Astrocyte (in vitro differentiated cells and primary cell): ENCODE measurements at regions not wholly inside any gene's neighbourhood (a gene's known extent, or its start where the extent isn't known, plus 50 kb on each side); places are given as distances from the start of the nearest gene placed in this dataset.

Source experiments
- DNase-seq: peaks from one replicate; pipeline ENCODE4 v3.0.0-alpha.2; 2010; ENCODE audit warnings: low read depth
- FAIRE-seq: peaks from 2 replicates; lab custom pipeline; 2011; peaks lifted over from hg19 to GRCh38; lab: Jason Lieb, UNC
- H2AFZ ChIP-seq: 2 replicates; pipeline ENCODE4 v1.6.0; 2012; ENCODE audit warnings: low read depth, low read length, inconsistent platforms
- H3K27ac ChIP-seq: 2 replicates; pipeline ENCODE4 v1.5.1; 2011; ENCODE audit warnings: low read depth, low read length, inconsistent platforms
- H3K27me3 ChIP-seq: 2 replicates; pipeline ENCODE4 v1.6.0; 2011; ENCODE audit warnings: low read length, inconsistent platforms; ENCODE audit not compliant: insufficient read depth
- H3K36me3 ChIP-seq: 2 replicates; pipeline ENCODE4 v1.5.1; 2011; ENCODE audit warnings: low read length, inconsistent platforms; ENCODE audit not compliant: insufficient read depth
- H3K4me1 ChIP-seq: 2 replicates; pipeline ENCODE4 v1.5.1; 2011; ENCODE audit warnings: low read length, inconsistent platforms; ENCODE audit not compliant: insufficient read depth
- H3K4me2 ChIP-seq: 2 replicates; pipeline ENCODE4 v1.6.0; 2012; ENCODE audit warnings: low read length, inconsistent platforms
- H3K4me3 ChIP-seq: 2 replicates; pipeline ENCODE4 v1.5.1; 2011; ENCODE audit warnings: low read depth, mild to moderate bottlenecking, low read length, inconsistent platforms; ENCODE audit not compliant: insufficient read depth
- H3K79me2 ChIP-seq: 2 replicates; pipeline ENCODE4 v1.6.0; 2012; ENCODE audit warnings: mild to moderate bottlenecking, low read length, inconsistent platforms; ENCODE audit not compliant: insufficient read depth
- H3K9ac ChIP-seq: 2 replicates; pipeline ENCODE4 v1.6.0; 2012; ENCODE audit warnings: mild to moderate bottlenecking, low read length, inconsistent platforms
- H3K9me3 ChIP-seq: 2 replicates; pipeline ENCODE4 v1.5.1; 2012; ENCODE audit warnings: low read depth, mild to moderate bottlenecking, low read length, inconsistent platforms; ENCODE audit not compliant: insufficient read depth
- H4K20me1 ChIP-seq: 2 replicates; pipeline ENCODE4 v1.6.0; 2012; ENCODE audit warnings: low read length, inconsistent platforms; ENCODE audit not compliant: insufficient read depth
- H3K27ac Mint-ChIP-seq: one replicate; pipeline ENCODE4 v1.8.0; 2021; ENCODE audit warnings: mild to moderate bottlenecking, mixed read lengths; ENCODE audit not compliant: unreplicated experiment
- H3K27me3 Mint-ChIP-seq: one replicate; pipeline ENCODE4 v1.8.0; 2021; ENCODE audit warnings: low read depth, mixed read lengths; ENCODE audit not compliant: unreplicated experiment
- H3K36me3 Mint-ChIP-seq: one replicate; pipeline ENCODE4 v1.8.0; 2021; ENCODE audit warnings: low read depth, mixed read lengths; ENCODE audit not compliant: unreplicated experiment
- H3K4me1 Mint-ChIP-seq: one replicate; pipeline ENCODE4 v1.8.0; 2021; ENCODE audit warnings: low read depth, mixed read lengths; ENCODE audit not compliant: unreplicated experiment
- H3K4me3 Mint-ChIP-seq: one replicate; pipeline ENCODE4 v1.8.0; 2021; ENCODE audit warnings: mild to moderate bottlenecking, moderate library complexity, mixed read lengths; ENCODE audit not compliant: unreplicated experiment
- H3K9me3 Mint-ChIP-seq: one replicate; pipeline ENCODE4 v1.8.0; 2021; ENCODE audit warnings: mild to moderate bottlenecking, mixed read lengths; ENCODE audit not compliant: unreplicated experiment
- EZH2 ChIP-seq: IDR thresholded peaks from 2 replicates; pipeline ENCODE4 v1.6.1; 2012; ENCODE audit warnings: mild to moderate bottlenecking, low read length, inconsistent platforms; ENCODE audit not compliant: insufficient read depth
- TF ChIP-seq, protein P1 (sequence below): IDR thresholded peaks from 2 replicates; pipeline ENCODE4 v1.5.1; 2011; ENCODE audit warnings: low read depth, mild to moderate bottlenecking, inconsistent platforms, low read length, moderate library complexity; ENCODE audit not compliant: insufficient read depth

DNA sequence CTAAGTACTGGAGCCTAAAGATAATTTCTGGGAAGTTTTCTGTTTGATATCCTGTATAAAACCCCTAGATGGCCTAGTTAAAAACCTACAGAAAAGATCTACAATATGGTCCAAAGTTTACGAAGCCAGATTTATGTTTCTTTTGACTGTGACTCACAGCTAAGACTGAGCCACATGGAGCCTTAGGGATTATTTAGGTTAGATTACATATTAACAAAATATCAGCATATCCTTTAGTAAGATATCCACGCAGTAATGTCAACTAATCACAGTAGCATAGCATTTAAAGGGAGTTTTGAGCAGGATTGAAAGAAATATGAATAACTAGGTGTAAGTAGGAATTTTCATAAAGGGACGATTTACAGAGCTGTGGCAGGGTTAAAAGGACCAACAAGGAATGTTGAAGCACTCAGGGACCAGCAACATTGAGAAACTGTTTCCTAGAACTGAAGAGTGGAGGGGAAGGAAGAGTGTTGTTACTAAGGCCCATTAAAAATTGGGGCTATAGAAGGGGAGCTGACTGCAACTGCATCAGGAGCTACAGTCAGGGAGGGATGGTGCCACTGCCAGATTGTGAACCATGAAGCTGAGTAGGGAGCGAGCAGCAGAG, 155.5 kb downstream of the DACT1 start:
- DNase-seq, result no peak
- no peak for TF ChIP-seq EZH2
- TF ChIP-seq, protein P1, sequence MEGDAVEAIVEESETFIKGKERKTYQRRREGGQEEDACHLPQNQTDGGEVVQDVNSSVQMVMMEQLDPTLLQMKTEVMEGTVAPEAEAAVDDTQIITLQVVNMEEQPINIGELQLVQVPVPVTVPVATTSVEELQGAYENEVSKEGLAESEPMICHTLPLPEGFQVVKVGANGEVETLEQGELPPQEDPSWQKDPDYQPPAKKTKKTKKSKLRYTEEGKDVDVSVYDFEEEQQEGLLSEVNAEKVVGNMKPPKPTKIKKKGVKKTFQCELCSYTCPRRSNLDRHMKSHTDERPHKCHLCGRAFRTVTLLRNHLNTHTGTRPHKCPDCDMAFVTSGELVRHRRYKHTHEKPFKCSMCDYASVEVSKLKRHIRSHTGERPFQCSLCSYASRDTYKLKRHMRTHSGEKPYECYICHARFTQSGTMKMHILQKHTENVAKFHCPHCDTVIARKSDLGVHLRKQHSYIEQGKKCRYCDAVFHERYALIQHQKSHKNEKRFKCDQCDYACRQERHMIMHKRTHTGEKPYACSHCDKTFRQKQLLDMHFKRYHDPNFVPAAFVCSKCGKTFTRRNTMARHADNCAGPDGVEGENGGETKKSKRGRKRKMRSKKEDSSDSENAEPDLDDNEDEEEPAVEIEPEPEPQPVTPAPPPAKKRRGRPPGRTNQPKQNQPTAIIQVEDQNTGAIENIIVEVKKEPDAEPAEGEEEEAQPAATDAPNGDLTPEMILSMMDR, result no peak
- Mint-ChIP-seq H3K36me3 (no peaks in the 10 kb centered on the region), H3K27ac (no peak overlapping the region), H3K4me1 (peaks cover 6% of the 10 kb centered on the region), H3K27me3 (peaks cover 2% of the 10 kb centered on the region), H3K4me3 (no peak overlapping the region), H3K9me3 (no peaks in the 10 kb centered on the region)
- no peak overlapping the region for H3K4me2 ChIP-seq
- FAIRE-seq, result no peak
- no peaks in the 10 kb centered on the region for H3K27me3 ChIP-seq
- H3K36me3 ChIP-seq, result no peaks in the 10 kb centered on the region
- no peaks in the 10 kb centered on the region for H3K79me2 ChIP-seq
- no peak overlapping the region for H3K27ac ChIP-seq
- no peaks in the 10 kb centered on the region for H3K4me1 ChIP-seq
- H3K9ac ChIP-seq, result no peak overlapping the region
- no peaks in the 10 kb centered on the region for H4K20me1 ChIP-seq
- no peak overlapping the region for H2AFZ ChIP-seq
- H3K9me3 ChIP-seq, result no peaks in the 10 kb centered on the region
- no peak overlapping the region for H3K4me3 ChIP-seq

DNA sequence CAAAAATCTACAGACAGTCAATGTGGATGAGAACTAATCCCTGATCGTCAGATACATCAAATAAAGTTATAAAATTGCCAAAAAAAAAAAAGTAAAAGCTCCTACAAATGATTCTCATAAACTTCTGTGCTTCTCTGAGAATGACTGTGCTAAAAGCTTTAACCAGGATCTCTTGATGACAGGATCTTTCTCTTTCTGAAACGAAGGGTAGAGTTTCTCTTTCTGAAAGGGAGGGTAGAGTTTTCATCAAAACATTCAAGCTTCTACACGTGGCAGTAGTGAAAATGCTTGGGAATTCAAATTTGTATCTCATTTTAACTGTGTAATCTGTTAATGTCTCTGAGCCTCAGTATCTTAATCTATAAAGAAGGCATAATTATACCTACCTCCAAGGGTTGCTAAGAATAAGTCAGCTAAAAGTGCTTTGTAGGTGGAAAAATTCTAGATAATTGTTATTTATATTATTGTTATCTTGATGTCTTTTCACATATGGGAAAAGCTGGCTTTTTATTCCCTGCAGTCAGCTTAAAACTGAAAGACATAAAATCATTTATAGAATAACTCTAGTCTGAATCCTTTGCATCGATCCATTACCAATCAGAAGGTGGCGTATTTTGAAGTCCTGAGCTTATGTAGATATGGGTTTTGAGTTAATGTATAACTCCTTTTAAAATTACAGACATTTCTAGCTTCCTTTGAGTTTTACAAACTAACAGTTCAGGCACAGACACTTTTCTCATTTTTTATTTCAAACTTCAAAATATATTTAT, 157.4 kb downstream of the DACT1 start:
- no peaks in the 10 kb centered on the region for H3K27me3 ChIP-seq
- H3K4me2 ChIP-seq, result no peak overlapping the region
- no peaks in the 10 kb centered on the region for H3K79me2 ChIP-seq
- H3K4me3 Mint-ChIP-seq, result no peak overlapping the region
- no peak overlapping the region for H3K9ac ChIP-seq
- H3K36me3 ChIP-seq, result no peaks in the 10 kb centered on the region
- no peaks in the 10 kb centered on the region for H4K20me1 ChIP-seq
- H3K4me1 Mint-ChIP-seq, result peaks cover 5% of the 10 kb centered on the region
- DNase-seq (no peak), FAIRE-seq (no peak)
- no peak for TF ChIP-seq EZH2
- TF ChIP-seq, protein P1, result no peak
- H3K9me3 ChIP-seq, result no peaks in the 10 kb centered on the region
- H3K27ac ChIP-seq, result no peak overlapping the region
- H3K4me1 ChIP-seq, result no peaks in the 10 kb centered on the region
- no peak overlapping the region for H3K27ac Mint-ChIP-seq
- H2AFZ ChIP-seq, result no peak overlapping the region
- no peaks in the 10 kb centered on the region for H3K9me3 Mint-ChIP-seq
- no peak overlapping the region for H3K4me3 ChIP-seq
- no peaks in the 10 kb centered on the region for H3K27me3 Mint-ChIP-seq
- no peaks in the 10 kb centered on the region for H3K36me3 Mint-ChIP-seq
